ENCODE measurements at regions not wholly inside any gene's neighbourhood (a gene's known extent, or its start where the extent isn't known, plus 50 kb on each side); places are given as distances from the start of the nearest gene placed in this dataset.
"Not testable (repeated sequence)": the region's sequence is repeated elsewhere in the genome, so short reads cannot be mapped to it uniquely, and the experiment has no call there.

- not testable (repeated sequence) for TF ChIP-seq CREB5 (CRISPR knock-in tag; IDR thresholded peaks at IDR 0.05; ENCODE audit: low read depth); GLIS3 (CRISPR knock-in tag; IDR thresholded peaks at IDR 0.05); ZFP3 (CRISPR knock-in tag; IDR thresholded peaks at IDR 0.05); ZNF70 (CRISPR knock-in tag; IDR thresholded peaks at IDR 0.05); ZFP30 (CRISPR knock-in tag; IDR thresholded peaks at IDR 0.05); ZNF8 (CRISPR knock-in tag; IDR thresholded peaks at IDR 0.05); ZNF565 (CRISPR knock-in tag; conservative IDR thresholded peaks at IDR 0.05; ENCODE audit: low read depth); TSHZ2 (CRISPR knock-in tag; IDR thresholded peaks at IDR 0.05); ARNTL (CRISPR knock-in tag; IDR thresholded peaks at IDR 0.05; ENCODE audit: borderline replicate concordance, low read depth); PPARA (CRISPR knock-in tag; IDR thresholded peaks at IDR 0.05; ENCODE audit: borderline replicate concordance); TOX (CRISPR knock-in tag; IDR thresholded peaks at IDR 0.05; ENCODE audit: borderline replicate concordance); POU6F1 (CRISPR knock-in tag; IDR thresholded peaks at IDR 0.05; ENCODE audit: borderline replicate concordance, low read depth)
These were observed 507.5 kb downstream of the STK39 start for GRCh38 chr2:167739921-167740320.

Data from SK-N-SH treated with all-trans-retinoic acid at 6 μM for 48 hours (cell line).